Activated CD8-positive, alpha-beta T cell treated with anti-CD3 and anti-CD28 coated beads for 36 hours (primary cell): ENCODE measurements at regions not wholly inside any gene's neighbourhood (a gene's known extent, or its start where the extent isn't known, plus 50 kb on each side); places are given as distances from the start of the nearest gene placed in this dataset.

Experiments
- ATAC-seq: fragments of 200-7000 bp; cut with Tn5 transposase; one replicate; pipeline ENCODE4 v1.10.0; 2021; ENCODE audit warnings: mild to moderate bottlenecking, moderate library complexity
- CTCF ChIA-PET: fragments of 350-600 bp; sonication (Branson Sonifier 250); formaldehyde crosslinking; loops from one replicate; lab custom pipeline; 2021; ENCODE audit warnings: antibody characterized with exemption; lab: Charles Lee
- POLR2A ChIA-PET: fragments of 350-600 bp; sonication (Branson Sonifier 250); formaldehyde crosslinking; loops from one replicate; lab custom pipeline; 2021; ENCODE audit warnings: antibody characterized with exemption; lab: Charles Lee
- DNase-seq: peaks from one replicate; pipeline ENCODE4 v3.0.0-alpha.2; 2020
- H3K27ac Mint-ChIP-seq: one replicate; pipeline ENCODE4 v1.8.0; 2021; ENCODE audit warnings: mild to moderate bottlenecking, mixed read lengths
- H3K27me3 Mint-ChIP-seq: one replicate; pipeline ENCODE4 v1.8.0; 2021; ENCODE audit warnings: mixed read lengths
- H3K36me3 Mint-ChIP-seq: one replicate; pipeline ENCODE4 v1.8.0; 2021; ENCODE audit warnings: low read depth, mixed read lengths
- H3K4me1 Mint-ChIP-seq: one replicate; pipeline ENCODE4 v1.8.0; 2021; ENCODE audit warnings: low read depth, mixed read lengths
- H3K4me3 Mint-ChIP-seq: one replicate; pipeline ENCODE4 v1.8.0; 2021; ENCODE audit warnings: mild to moderate bottlenecking, moderate library complexity, mixed read lengths
- H3K9me3 Mint-ChIP-seq: one replicate; pipeline ENCODE4 v1.8.0; 2021; ENCODE audit warnings: mixed read lengths
- CTCF ChIP-seq: fragments of 200-600 bp; IDR thresholded peaks from one replicate; pipeline ENCODE4 v1.8.0; 2022; ENCODE audit warnings: antibody characterized with exemption, mild to moderate bottlenecking
- intact Hi-C: fragments of 100-400 bp; cut with micrococcal nuclease; formaldehyde crosslinking; loops from one replicate; pipeline ENCODE4 v1.10.0; 2022

DNA sequence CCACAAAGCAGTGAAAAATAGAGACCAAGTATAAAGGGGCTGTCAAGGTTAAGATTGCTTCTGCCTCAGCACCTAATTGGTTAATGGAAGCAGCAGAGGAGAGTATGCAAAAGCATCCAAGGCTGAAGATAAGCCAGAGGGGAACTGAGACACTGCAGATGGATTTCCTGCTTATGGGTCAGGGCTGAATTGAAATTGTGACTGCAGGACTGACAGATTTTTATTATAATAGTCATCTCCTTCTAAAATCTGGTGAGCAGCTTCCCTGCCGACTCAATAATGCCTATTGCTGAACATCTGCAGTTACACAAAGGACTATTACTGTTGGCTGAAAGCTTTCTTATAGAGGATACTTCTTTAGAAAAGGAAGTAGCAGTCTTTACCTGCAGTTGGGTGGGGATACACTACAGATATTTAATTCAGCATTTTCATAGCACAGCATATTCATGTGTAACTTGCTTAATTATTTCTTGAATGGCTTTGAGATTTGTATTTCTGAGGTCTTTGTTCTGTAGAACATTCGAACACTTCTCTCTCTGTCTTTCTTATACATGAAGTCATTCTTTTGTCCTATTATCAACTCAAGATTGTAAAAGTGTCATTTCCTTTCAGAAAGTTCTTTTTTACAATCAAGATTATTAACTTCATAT, 363.0 kb upstream of the RIOK2 start:
- DNase-seq (no peak), ATAC-seq (no peak)
- Mint-ChIP-seq H3K27ac (no peak overlapping the region), H3K36me3 (no peaks in the 10 kb centered on the region), H3K4me3 (no peak overlapping the region), H3K27me3 (no peaks in the 10 kb centered on the region), H3K9me3 (no peaks in the 10 kb centered on the region), H3K4me1 (peaks cover 15% of the 10 kb centered on the region)
- POLR2A ChIA-PET = no interaction called here
- TF ChIP-seq CTCF = no peak
- intact Hi-C loops = no loop called here
- CTCF ChIA-PET = interaction anchor here (1.4 kb wide), 1 partner anchor 13 kb away, joined by 4 read pairs; no protein-coding TSS in a partner anchor

GRCh38 chr5:97547430-97547829, 364.4 kb upstream of the RIOK2 start:
- intact Hi-C loops = no loop called here
- ChIA-PET POLR2A (no interaction called here), CTCF (interaction anchor here (1.5 kb wide), 1 partner anchor 14 kb away, joined by 3 read pairs; no protein-coding TSS in a partner anchor)
- DNase-seq (no peak), ATAC-seq (peak; percentile 25)
- Mint-ChIP-seq H3K27ac (no peak overlapping the region), H3K36me3 (no peaks in the 10 kb centered on the region), H3K27me3 (no peaks in the 10 kb centered on the region), H3K9me3 (no peaks in the 10 kb centered on the region), H3K4me3 (no peak overlapping the region), H3K4me1 (peaks cover 15% of the 10 kb centered on the region)
- no peak for TF ChIP-seq CTCF

- ATAC-seq (peak; percentile 74), DNase-seq (no peak)
- intact Hi-C loops = no loop called here
- CTCF ChIA-PET = interaction anchor here (1.5 kb wide), 1 partner anchor 14 kb away, joined by 3 read pairs; no protein-coding TSS in a partner anchor
- Mint-ChIP-seq H3K36me3 (no peaks in the 10 kb centered on the region), H3K4me3 (no peak overlapping the region), H3K27me3 (no peaks in the 10 kb centered on the region), H3K27ac (no peak overlapping the region), H3K4me1 (peaks cover 15% of the 10 kb centered on the region), H3K9me3 (no peaks in the 10 kb centered on the region)
- POLR2A ChIA-PET = no interaction called here
- TF ChIP-seq CTCF = no peak
Measured at GRCh38 chr5:97547999-97548738, 365.1 kb upstream of the RIOK2 start.

DNA sequence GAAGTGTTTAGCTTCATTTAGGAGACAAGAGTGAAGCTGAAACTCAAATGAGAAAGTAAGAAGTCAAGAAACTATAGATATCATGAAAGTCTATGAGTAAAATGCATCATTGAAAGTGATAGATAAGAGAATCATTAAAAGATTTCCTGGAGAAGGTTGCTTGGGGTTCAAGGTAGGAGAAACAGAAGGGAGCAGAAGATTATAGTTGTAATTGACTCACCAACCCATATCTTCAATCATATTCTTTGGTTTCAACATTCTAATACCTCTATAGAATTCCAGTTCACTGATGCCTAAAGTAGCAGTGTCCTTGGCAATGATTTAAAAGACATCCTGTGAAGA, 365.7 kb upstream of the RIOK2 start:
- POLR2A ChIA-PET = no interaction called here
- H3K27ac Mint-ChIP-seq = no peak overlapping the region
- no peaks in the 10 kb centered on the region for H3K27me3 Mint-ChIP-seq

More for the DNA sequence above, 365.7 kb upstream of the RIOK2 start:
- ATAC-seq (no peak), DNase-seq (no peak)
- peaks cover 15% of the 10 kb centered on the region for H3K4me1 Mint-ChIP-seq
- no peaks in the 10 kb centered on the region for H3K9me3 Mint-ChIP-seq
- CTCF ChIA-PET = interaction anchor here (1.5 kb wide), 1 partner anchor 15 kb away, joined by 3 read pairs; no protein-coding TSS in a partner anchor
- H3K4me3 Mint-ChIP-seq = no peak overlapping the region
- H3K36me3 Mint-ChIP-seq = no peaks in the 10 kb centered on the region
- no peak for TF ChIP-seq CTCF
- intact Hi-C loops = no loop called here
